GM12878 (cell line): ENCODE measurements at regions not wholly inside any gene's neighbourhood (a gene's known extent, or its start where the extent isn't known, plus 50 kb on each side); places are given as distances from the start of the nearest gene placed in this dataset.

Experiments used
- EZH2 ChIP-seq: IDR thresholded peaks from 2 replicates; pipeline ENCODE4 v1.6.1; 2012; ENCODE audit warnings: low read depth, mild to moderate bottlenecking, control low read depth, inconsistent platforms, low read length, borderline replicate concordance; ENCODE audit not compliant: control insufficient read depth
- HDAC6 ChIP-seq: fragments of 200-600 bp; sonication (generic); IDR thresholded peaks from one replicate; pipeline ENCODE4 v1.8.0; 2017; ENCODE audit warnings: antibody characterized with exemption; ENCODE audit not compliant: unreplicated experiment
- NR2C2 ChIP-seq: IDR thresholded peaks from 2 replicates; pipeline ENCODE4 v1.6.1; 2011; ENCODE audit warnings: borderline replicate concordance, low read depth; ENCODE audit not compliant: control insufficient read depth, insufficient read length
- POLR2A ChIP-seq: IDR thresholded peaks from 2 replicates; pipeline ENCODE4 v1.6.1; 2011; ENCODE audit warnings: low read depth, mild to moderate bottlenecking, low read length
- POLR2AphosphoS5 ChIP-seq: IDR thresholded peaks from 2 replicates; pipeline ENCODE4 v1.6.1; 2011; ENCODE audit warnings: mild to moderate bottlenecking, low read length, inconsistent platforms
- SMAD1 ChIP-seq: fragments of 450-650 bp; IDR thresholded peaks from 2 replicates; pipeline ENCODE4 v1.6.1; 2018; ENCODE audit warnings: mild to moderate bottlenecking, low read depth; ENCODE audit not compliant: partially characterized antibody
- STAT3 ChIP-seq: IDR thresholded peaks from 2 replicates; pipeline ENCODE4 v1.6.1; 2011; ENCODE audit warnings: low read depth, low read length, improper control_type of control experiment
- TF ChIP-seq, protein P1 (sequence below): fragments of 450-650 bp; IDR thresholded peaks from 2 replicates; pipeline ENCODE4 v1.6.1; 2017; ENCODE audit warnings: mild to moderate bottlenecking, moderate library complexity
- TF ChIP-seq, protein P2 (sequence below): IDR thresholded peaks from 2 replicates; pipeline ENCODE4 v1.6.1; 2012; ENCODE audit warnings: low read depth, low read length, improper control_type of control experiment
- TF ChIP-seq, protein P3 (sequence below), 3 experiments: IDR thresholded peaks in 2 of 3; conservative IDR thresholded peaks in 1 of 3; 2 replicates each; pipeline ENCODE4 v1.5.1; 2011; ENCODE audit warnings: low read depth in 3 of 3, low read length in 3 of 3, mild to moderate bottlenecking in 3 of 3, control low read depth in 2 of 3, moderate library complexity in 2 of 3, inconsistent platforms in 1 of 3, mixed read lengths in 1 of 3; ENCODE audit not compliant: control insufficient read depth in 2 of 3, insufficient read depth in 1 of 3; ENCODE audit errors: extremely low read depth in 1 of 3
- TF ChIP-seq, protein P4 (sequence below): IDR thresholded peaks from 2 replicates; pipeline ENCODE4 v1.6.1; 2011; ENCODE audit warnings: borderline replicate concordance, low read depth, mild to moderate bottlenecking, moderate library complexity, mixed read lengths, low read length; ENCODE audit not compliant: insufficient read depth; ENCODE audit errors: extremely low read length

DNA sequence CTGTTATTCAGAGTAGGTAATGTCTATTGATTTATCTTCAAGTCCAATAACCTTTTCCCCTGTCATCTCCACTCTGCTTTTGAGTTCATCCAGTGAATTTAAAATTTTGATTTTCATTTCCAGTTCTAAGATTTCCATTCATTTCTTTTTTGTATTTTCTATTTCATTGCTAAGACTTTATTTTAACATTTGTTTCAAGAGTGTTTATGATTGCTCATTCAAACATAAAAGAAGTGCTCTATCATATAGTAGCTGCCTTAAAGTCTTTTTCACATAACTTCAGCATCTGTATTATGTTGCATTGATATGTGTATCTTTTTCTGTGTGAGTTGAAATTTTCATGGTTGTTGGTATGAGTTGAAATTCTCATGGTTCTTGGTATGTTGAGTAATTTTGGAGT lies 341.6 kb downstream of the SOX4 start:
- TF ChIP-seq, protein P1, sequence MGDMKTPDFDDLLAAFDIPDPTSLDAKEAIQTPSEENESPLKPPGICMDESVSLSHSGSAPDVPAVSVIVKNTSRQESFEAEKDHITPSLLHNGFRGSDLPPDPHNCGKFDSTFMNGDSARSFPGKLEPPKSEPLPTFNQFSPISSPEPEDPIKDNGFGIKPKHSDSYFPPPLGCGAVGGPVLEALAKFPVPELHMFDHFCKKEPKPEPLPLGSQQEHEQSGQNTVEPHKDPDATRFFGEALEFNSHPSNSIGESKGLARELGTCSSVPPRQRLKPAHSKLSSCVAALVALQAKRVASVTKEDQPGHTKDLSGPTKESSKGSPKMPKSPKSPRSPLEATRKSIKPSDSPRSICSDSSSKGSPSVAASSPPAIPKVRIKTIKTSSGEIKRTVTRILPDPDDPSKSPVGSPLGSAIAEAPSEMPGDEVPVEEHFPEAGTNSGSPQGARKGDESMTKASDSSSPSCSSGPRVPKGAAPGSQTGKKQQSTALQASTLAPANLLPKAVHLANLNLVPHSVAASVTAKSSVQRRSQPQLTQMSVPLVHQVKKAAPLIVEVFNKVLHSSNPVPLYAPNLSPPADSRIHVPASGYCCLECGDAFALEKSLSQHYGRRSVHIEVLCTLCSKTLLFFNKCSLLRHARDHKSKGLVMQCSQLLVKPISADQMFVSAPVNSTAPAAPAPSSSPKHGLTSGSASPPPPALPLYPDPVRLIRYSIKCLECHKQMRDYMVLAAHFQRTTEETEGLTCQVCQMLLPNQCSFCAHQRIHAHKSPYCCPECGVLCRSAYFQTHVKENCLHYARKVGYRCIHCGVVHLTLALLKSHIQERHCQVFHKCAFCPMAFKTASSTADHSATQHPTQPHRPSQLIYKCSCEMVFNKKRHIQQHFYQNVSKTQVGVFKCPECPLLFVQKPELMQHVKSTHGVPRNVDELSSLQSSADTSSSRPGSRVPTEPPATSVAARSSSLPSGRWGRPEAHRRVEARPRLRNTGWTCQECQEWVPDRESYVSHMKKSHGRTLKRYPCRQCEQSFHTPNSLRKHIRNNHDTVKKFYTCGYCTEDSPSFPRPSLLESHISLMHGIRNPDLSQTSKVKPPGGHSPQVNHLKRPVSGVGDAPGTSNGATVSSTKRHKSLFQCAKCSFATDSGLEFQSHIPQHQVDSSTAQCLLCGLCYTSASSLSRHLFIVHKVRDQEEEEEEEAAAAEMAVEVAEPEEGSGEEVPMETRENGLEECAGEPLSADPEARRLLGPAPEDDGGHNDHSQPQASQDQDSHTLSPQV, result no peak
- TF ChIP-seq, protein P2, sequence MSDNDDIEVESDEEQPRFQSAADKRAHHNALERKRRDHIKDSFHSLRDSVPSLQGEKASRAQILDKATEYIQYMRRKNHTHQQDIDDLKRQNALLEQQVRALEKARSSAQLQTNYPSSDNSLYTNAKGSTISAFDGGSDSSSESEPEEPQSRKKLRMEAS, result no peak
- TF ChIP-seq POLR2AphosphoS5 (no peak), EZH2 (no peak), HDAC6 (no peak), POLR2A (no peak), SMAD1 (no peak), STAT3 (no peak), NR2C2 (no peak)
- TF ChIP-seq, protein P3, sequence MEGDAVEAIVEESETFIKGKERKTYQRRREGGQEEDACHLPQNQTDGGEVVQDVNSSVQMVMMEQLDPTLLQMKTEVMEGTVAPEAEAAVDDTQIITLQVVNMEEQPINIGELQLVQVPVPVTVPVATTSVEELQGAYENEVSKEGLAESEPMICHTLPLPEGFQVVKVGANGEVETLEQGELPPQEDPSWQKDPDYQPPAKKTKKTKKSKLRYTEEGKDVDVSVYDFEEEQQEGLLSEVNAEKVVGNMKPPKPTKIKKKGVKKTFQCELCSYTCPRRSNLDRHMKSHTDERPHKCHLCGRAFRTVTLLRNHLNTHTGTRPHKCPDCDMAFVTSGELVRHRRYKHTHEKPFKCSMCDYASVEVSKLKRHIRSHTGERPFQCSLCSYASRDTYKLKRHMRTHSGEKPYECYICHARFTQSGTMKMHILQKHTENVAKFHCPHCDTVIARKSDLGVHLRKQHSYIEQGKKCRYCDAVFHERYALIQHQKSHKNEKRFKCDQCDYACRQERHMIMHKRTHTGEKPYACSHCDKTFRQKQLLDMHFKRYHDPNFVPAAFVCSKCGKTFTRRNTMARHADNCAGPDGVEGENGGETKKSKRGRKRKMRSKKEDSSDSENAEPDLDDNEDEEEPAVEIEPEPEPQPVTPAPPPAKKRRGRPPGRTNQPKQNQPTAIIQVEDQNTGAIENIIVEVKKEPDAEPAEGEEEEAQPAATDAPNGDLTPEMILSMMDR (IDR thresholded peaks at IDR 0.05 in 2 of 3, conservative IDR thresholded peaks at IDR 0.05 in 1 of 3; ENCODE audit: control insufficient read depth in 2 of 3, extremely low read depth in 1 of 3, insufficient read depth in 1 of 3, low read depth in 3 of 3, low read length in 3 of 3), result no peak
- TF ChIP-seq, protein P4, sequence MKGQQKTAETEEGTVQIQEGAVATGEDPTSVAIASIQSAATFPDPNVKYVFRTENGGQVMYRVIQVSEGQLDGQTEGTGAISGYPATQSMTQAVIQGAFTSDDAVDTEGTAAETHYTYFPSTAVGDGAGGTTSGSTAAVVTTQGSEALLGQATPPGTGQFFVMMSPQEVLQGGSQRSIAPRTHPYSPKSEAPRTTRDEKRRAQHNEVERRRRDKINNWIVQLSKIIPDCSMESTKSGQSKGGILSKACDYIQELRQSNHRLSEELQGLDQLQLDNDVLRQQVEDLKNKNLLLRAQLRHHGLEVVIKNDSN, result no peak
